SK-N-SH treated with all-trans-retinoic acid at 6 μM for 48 hours (cell line): ENCODE measurements at regions not wholly inside any gene's neighbourhood (a gene's known extent, or its start where the extent isn't known, plus 50 kb on each side); places are given as distances from the start of the nearest gene placed in this dataset.

ENCODE experiments used
- ATAC-seq: fragments of 200-7000 bp; cut with Tn5 transposase; 3 replicates; pipeline ENCODE4 v1.9.1; 2020; ENCODE audit warnings: mild to moderate bottlenecking, moderate library complexity
- ARNTL ChIP-seq: fragments of 450-650 bp; formaldehyde crosslinking; IDR thresholded peaks from 2 replicates; pipeline ENCODE4 v1.5.0; 2020; ENCODE audit warnings: low read depth, mild to moderate bottlenecking, moderate library complexity, borderline replicate concordance
- CSDC2 ChIP-seq: fragments of 250-450 bp; sonication (Bioruptor Pico); IDR thresholded peaks from 2 replicates; pipeline ENCODE4 v1.5.0; 2020; ENCODE audit warnings: mild to moderate bottlenecking, moderate library complexity
- ESRRG ChIP-seq: fragments of 250-450 bp; sonication (Bioruptor Pico); IDR thresholded peaks from 2 replicates; pipeline ENCODE4 v1.6.1; 2021; ENCODE audit warnings: mild to moderate bottlenecking
- GLIS3 ChIP-seq: fragments of 250-450 bp; sonication (Bioruptor Pico); IDR thresholded peaks from 2 replicates; pipeline ENCODE4 v1.5.0; 2020; ENCODE audit warnings: mild to moderate bottlenecking, moderate library complexity
- ISL1 ChIP-seq: fragments of 250-450 bp; sonication (Bioruptor Pico); IDR thresholded peaks from 2 replicates; pipeline ENCODE4 v2.1.2; 2022; ENCODE audit warnings: mild to moderate bottlenecking, moderate library complexity
- OSR1 ChIP-seq: fragments of 250-450 bp; sonication (Bioruptor Pico); IDR thresholded peaks from 2 replicates; pipeline ENCODE4 v1.8.0; 2022; ENCODE audit warnings: moderate library complexity, mild to moderate bottlenecking, inconsistent platforms
- PPARA ChIP-seq: fragments of 250-450 bp; sonication (Bioruptor Pico); IDR thresholded peaks from 2 replicates; pipeline ENCODE4 v1.5.0; 2020; ENCODE audit warnings: mild to moderate bottlenecking, borderline replicate concordance
- RARB ChIP-seq: fragments of 250-450 bp; sonication (Bioruptor Pico); IDR thresholded peaks from 2 replicates; pipeline ENCODE4 v1.8.0; 2021; ENCODE audit warnings: mild to moderate bottlenecking, moderate library complexity
- SNAI2 ChIP-seq: fragments of 250-450 bp; sonication (Bioruptor Pico); IDR thresholded peaks from 2 replicates; pipeline ENCODE4 v1.5.0; 2020; ENCODE audit warnings: mild to moderate bottlenecking, moderate library complexity
- TCF4 ChIP-seq: fragments of 250-450 bp; sonication (Bioruptor Pico); IDR thresholded peaks from 2 replicates; pipeline ENCODE4 v1.8.0; 2021; ENCODE audit warnings: mild to moderate bottlenecking, moderate library complexity, borderline replicate concordance
- ZC3H10 ChIP-seq: fragments of 250-450 bp; sonication (Bioruptor Pico); IDR thresholded peaks from 2 replicates; pipeline ENCODE4 v1.5.1; 2021; ENCODE audit warnings: mild to moderate bottlenecking, moderate library complexity
- ZFP3 ChIP-seq: fragments of 250-450 bp; sonication (Bioruptor Pico); IDR thresholded peaks from 2 replicates; pipeline ENCODE4 v1.5.0; 2020; ENCODE audit warnings: mild to moderate bottlenecking, moderate library complexity
- ZFP30 ChIP-seq: fragments of 450-650 bp; formaldehyde crosslinking; IDR thresholded peaks from 2 replicates; pipeline ENCODE4 v1.5.0; 2022; ENCODE audit warnings: mild to moderate bottlenecking, moderate library complexity
- ZNF565 ChIP-seq: fragments of 450-650 bp; formaldehyde crosslinking; conservative IDR thresholded peaks from 2 replicates; pipeline ENCODE4 v1.5.0; 2020; ENCODE audit warnings: low read depth, mild to moderate bottlenecking, moderate library complexity
- ZNF70 ChIP-seq: fragments of 450-650 bp; formaldehyde crosslinking; IDR thresholded peaks from 2 replicates; pipeline ENCODE4 v1.5.0; 2020; ENCODE audit warnings: mild to moderate bottlenecking, moderate library complexity
- ZNF8 ChIP-seq: fragments of 450-650 bp; formaldehyde crosslinking; IDR thresholded peaks from 2 replicates; pipeline ENCODE4 v1.5.0; 2020; ENCODE audit warnings: mild to moderate bottlenecking, moderate library complexity
- TF ChIP-seq, protein P1 (sequence below): fragments of 250-450 bp; sonication (Bioruptor Pico); IDR thresholded peaks from 2 replicates; pipeline ENCODE4 v1.5.1; 2021; ENCODE audit warnings: mild to moderate bottlenecking, moderate library complexity
- TF ChIP-seq, protein P2 (sequence below): fragments of 250-450 bp; sonication (Bioruptor Pico); IDR thresholded peaks from 2 replicates; pipeline ENCODE4 v1.5.0; 2020; ENCODE audit warnings: mild to moderate bottlenecking, moderate library complexity
- TF ChIP-seq, protein P3 (sequence below): fragments of 250-450 bp; sonication (Bioruptor Pico); IDR thresholded peaks from 2 replicates; pipeline ENCODE4 v1.5.1; 2020; ENCODE audit warnings: low read depth, mild to moderate bottlenecking, moderate library complexity
- TF ChIP-seq, protein P4 (sequence below): fragments of 250-450 bp; sonication (Bioruptor Pico); IDR thresholded peaks from 2 replicates; pipeline ENCODE4 v1.8.0; 2020; ENCODE audit warnings: mild to moderate bottlenecking, moderate library complexity, borderline replicate concordance
- TF ChIP-seq, protein P5 (sequence below): fragments of 250-450 bp; sonication (Bioruptor Pico); IDR thresholded peaks from 2 replicates; pipeline ENCODE4 v1.8.0; 2021; ENCODE audit warnings: low read depth, mild to moderate bottlenecking, moderate library complexity, borderline replicate concordance

DNA sequence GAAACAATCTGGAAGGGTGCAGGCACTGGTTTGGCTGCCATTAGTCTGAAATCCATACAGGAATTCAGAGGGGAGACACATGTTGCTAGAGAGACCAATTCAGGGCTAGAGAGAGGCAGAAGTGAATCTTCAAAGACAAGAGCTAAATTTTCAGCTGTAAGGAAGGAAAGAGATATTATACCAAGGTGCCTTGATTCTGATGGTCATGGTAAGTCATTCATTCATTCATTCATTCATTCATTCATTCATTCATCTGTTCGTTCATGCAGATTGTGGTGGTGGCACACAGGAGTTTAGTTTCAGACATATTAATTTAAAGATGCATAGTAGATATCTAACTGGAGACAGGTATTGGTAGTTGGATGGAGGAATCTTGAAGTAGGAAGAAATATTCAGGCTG lies 1493.5 kb upstream of the TMEM132C start:
- ATAC-seq = no peak
- TF ChIP-seq CSDC2 (CRISPR knock-in tag) (no peak), ZNF565 (CRISPR knock-in tag) (no peak), SNAI2 (no peak), ZNF70 (no peak), PPARA (no peak), ZC3H10 (CRISPR knock-in tag) (no peak), ARNTL (CRISPR knock-in tag) (no peak), GLIS3 (no peak), TCF4 (no peak)
- TF ChIP-seq, protein P1, sequence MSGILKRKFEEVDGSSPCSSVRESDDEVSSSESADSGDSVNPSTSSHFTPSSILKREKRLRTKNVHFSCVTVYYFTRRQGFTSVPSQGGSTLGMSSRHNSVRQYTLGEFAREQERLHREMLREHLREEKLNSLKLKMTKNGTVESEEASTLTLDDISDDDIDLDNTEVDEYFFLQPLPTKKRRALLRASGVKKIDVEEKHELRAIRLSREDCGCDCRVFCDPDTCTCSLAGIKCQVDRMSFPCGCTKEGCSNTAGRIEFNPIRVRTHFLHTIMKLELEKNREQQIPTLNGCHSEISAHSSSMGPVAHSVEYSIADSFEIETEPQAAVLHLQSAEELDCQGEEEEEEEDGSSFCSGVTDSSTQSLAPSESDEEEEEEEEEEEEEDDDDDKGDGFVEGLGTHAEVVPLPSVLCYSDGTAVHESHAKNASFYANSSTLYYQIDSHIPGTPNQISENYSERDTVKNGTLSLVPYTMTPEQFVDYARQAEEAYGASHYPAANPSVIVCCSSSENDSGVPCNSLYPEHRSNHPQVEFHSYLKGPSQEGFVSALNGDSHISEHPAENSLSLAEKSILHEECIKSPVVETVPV = no peak
- TF ChIP-seq, protein P2, sequence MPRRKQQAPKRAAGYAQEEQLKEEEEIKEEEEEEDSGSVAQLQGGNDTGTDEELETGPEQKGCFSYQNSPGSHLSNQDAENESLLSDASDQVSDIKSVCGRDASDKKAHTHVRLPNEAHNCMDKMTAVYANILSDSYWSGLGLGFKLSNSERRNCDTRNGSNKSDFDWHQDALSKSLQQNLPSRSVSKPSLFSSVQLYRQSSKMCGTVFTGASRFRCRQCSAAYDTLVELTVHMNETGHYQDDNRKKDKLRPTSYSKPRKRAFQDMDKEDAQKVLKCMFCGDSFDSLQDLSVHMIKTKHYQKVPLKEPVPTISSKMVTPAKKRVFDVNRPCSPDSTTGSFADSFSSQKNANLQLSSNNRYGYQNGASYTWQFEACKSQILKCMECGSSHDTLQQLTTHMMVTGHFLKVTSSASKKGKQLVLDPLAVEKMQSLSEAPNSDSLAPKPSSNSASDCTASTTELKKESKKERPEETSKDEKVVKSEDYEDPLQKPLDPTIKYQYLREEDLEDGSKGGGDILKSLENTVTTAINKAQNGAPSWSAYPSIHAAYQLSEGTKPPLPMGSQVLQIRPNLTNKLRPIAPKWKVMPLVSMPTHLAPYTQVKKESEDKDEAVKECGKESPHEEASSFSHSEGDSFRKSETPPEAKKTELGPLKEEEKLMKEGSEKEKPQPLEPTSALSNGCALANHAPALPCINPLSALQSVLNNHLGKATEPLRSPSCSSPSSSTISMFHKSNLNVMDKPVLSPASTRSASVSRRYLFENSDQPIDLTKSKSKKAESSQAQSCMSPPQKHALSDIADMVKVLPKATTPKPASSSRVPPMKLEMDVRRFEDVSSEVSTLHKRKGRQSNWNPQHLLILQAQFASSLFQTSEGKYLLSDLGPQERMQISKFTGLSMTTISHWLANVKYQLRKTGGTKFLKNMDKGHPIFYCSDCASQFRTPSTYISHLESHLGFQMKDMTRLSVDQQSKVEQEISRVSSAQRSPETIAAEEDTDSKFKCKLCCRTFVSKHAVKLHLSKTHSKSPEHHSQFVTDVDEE = no peak
- TF ChIP-seq, protein P3, sequence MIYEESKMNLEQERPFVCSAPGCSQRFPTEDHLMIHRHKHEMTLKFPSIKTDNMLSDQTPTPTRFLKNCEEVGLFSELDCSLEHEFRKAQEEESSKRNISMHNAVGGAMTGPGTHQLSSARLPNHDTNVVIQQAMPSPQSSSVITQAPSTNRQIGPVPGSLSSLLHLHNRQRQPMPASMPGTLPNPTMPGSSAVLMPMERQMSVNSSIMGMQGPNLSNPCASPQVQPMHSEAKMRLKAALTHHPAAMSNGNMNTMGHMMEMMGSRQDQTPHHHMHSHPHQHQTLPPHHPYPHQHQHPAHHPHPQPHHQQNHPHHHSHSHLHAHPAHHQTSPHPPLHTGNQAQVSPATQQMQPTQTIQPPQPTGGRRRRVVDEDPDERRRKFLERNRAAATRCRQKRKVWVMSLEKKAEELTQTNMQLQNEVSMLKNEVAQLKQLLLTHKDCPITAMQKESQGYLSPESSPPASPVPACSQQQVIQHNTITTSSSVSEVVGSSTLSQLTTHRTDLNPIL = no peak

DNA sequence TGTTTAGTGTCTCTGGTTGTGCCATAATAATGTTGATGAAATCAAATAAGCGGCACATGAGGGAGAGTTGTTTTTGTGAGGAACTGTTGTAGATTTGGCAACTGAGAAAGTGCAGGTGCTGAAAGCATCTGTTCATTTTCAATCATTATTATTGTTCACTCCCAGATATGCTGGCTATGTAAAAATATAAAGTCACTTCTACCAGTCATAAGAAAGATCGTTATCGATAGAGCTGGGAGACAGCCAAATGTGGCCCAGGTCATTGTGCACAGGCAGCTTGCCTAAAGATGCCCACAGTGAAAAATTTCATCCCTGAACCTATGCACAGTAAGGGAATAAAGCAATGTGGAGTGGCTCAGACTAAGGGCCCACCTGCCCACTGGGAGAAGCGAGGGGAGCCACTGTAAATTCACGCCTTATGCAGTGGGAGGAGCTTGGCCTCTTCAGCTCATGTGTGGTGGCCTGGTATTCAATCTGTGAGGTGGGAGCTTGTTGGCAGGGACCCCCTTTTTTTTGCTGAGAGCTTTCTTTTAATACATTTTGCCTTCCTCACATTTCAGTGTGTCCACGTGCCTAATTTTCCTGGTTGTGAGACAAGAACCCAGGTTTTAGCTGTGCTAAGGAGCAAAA lies 1490.8 kb upstream of the TMEM132C start:
- TF ChIP-seq ZNF70 (no peak), ZNF8 (CRISPR knock-in tag) (no peak), PPARA (no peak), TCF4 (no peak), ZFP30 (CRISPR knock-in tag) (no peak), ZC3H10 (CRISPR knock-in tag) (no peak), ARNTL (CRISPR knock-in tag) (no peak), ISL1 (CRISPR knock-in tag) (no peak), ESRRG (CRISPR knock-in tag) (no peak), SNAI2 (no peak), ZNF565 (CRISPR knock-in tag) (no peak), ZFP3 (CRISPR knock-in tag) (no peak), RARB (CRISPR knock-in tag) (no peak), CSDC2 (CRISPR knock-in tag) (no peak), OSR1 (no peak)
- TF ChIP-seq, protein P1 = no peak
- TF ChIP-seq, protein P3 = no peak
- TF ChIP-seq, protein P4, sequence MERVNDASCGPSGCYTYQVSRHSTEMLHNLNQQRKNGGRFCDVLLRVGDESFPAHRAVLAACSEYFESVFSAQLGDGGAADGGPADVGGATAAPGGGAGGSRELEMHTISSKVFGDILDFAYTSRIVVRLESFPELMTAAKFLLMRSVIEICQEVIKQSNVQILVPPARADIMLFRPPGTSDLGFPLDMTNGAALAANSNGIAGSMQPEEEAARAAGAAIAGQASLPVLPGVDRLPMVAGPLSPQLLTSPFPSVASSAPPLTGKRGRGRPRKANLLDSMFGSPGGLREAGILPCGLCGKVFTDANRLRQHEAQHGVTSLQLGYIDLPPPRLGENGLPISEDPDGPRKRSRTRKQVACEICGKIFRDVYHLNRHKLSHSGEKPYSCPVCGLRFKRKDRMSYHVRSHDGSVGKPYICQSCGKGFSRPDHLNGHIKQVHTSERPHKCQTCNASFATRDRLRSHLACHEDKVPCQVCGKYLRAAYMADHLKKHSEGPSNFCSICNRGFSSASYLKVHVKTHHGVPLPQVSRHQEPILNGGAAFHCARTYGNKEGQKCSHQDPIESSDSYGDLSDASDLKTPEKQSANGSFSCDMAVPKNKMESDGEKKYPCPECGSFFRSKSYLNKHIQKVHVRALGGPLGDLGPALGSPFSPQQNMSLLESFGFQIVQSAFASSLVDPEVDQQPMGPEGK (CRISPR knock-in tag) = no peak
- TF ChIP-seq, protein P5, sequence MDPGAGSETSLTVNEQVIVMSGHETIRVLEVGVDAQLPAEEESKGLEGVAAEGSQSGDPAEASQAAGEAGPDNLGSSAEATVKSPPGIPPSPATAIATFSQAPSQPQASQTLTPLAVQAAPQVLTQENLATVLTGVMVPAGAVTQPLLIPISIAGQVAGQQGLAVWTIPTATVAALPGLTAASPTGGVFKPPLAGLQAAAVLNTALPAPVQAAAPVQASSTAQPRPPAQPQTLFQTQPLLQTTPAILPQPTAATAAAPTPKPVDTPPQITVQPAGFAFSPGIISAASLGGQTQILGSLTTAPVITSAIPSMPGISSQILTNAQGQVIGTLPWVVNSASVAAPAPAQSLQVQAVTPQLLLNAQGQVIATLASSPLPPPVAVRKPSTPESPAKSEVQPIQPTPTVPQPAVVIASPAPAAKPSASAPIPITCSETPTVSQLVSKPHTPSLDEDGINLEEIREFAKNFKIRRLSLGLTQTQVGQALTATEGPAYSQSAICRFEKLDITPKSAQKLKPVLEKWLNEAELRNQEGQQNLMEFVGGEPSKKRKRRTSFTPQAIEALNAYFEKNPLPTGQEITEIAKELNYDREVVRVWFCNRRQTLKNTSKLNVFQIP (CRISPR knock-in tag) = no peak
- TF ChIP-seq, all 23 proteins: peak for 0
- ATAC-seq = no peak; the same call in 1 of the 3 replicates
